ENCODE measurements at regions not wholly inside any gene's neighbourhood (a gene's known extent, or its start where the extent isn't known, plus 50 kb on each side); places are given as distances from the start of the nearest gene placed in this dataset.

GRCh38 chr5:107149243-107150005 is 521.3 kb downstream of the EFNA5 start:
- TF ChIP-seq TSHZ2 (CRISPR knock-in tag; IDR thresholded peaks at IDR 0.05): no peak
- no peak for TF ChIP-seq BACH2 (CRISPR knock-in tag; IDR thresholded peaks at IDR 0.05; ENCODE audit: borderline replicate concordance)
- TF ChIP-seq ESRRG (CRISPR knock-in tag; IDR thresholded peaks at IDR 0.05): no peak
- no peak for TF ChIP-seq ZC3H10 (CRISPR knock-in tag; IDR thresholded peaks at IDR 0.05)
- TF ChIP-seq CREB5 (CRISPR knock-in tag; IDR thresholded peaks at IDR 0.05; ENCODE audit: low read depth): no peak
- TF ChIP-seq TCF4 (CRISPR knock-in tag; IDR thresholded peaks at IDR 0.05; ENCODE audit: borderline replicate concordance): no peak
- no peak for TF ChIP-seq ZNF565 (CRISPR knock-in tag; conservative IDR thresholded peaks at IDR 0.05; ENCODE audit: low read depth)
- no peak for TF ChIP-seq RARB (CRISPR knock-in tag; IDR thresholded peaks at IDR 0.05)
- no peak for TF ChIP-seq ZNF8 (CRISPR knock-in tag; IDR thresholded peaks at IDR 0.05)
- no peak for TF ChIP-seq CSRNP3 (CRISPR knock-in tag; IDR thresholded peaks at IDR 0.05)
